GM23338 (cell line): ENCODE measurements at regions not wholly inside any gene's neighbourhood (a gene's known extent, or its start where the extent isn't known, plus 50 kb on each side); places are given as distances from the start of the nearest gene placed in this dataset.

Experiments used
- JUNB ChIP-seq: IDR thresholded peaks from one replicate; pipeline ENCODE4 v1.6.1; 2016; ENCODE audit warnings: antibody characterized with exemption; ENCODE audit not compliant: unreplicated experiment
- TF ChIP-seq, protein P1 (sequence below), 2 experiments: fragments of 200-600 bp in 1 of 2; sonication (generic) in 1 of 2; conservative IDR thresholded peaks; 2 replicates each; pipeline versions ENCODE4 v1.5.1 to v1.6.1; 2016 to 2017; ENCODE audit warnings: antibody characterized with exemption in 2 of 2, low read depth in 2 of 2, mild to moderate bottlenecking in 2 of 2, moderate library complexity in 1 of 2

DNA sequence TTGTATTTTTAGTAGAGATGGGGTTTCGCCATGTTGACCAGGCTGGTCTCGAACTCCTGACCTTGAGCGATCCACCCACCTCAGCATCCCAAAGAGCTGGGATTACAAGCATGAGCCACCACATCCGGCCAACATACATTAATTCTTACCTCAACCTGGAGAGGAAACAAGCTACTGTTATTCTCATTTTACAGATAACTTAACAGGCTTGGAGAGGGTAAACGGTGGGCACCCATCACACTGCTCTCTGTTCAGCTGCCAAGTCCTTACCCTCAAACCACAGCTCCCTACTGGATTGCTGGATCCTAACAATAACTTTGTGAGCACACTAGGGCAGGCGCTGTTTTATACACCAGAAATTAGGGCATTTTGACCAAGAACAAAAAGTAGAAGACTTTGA is 93.6 kb upstream of the BARHL2 start:
- no peak for TF ChIP-seq JUNB
- TF ChIP-seq, protein P1, sequence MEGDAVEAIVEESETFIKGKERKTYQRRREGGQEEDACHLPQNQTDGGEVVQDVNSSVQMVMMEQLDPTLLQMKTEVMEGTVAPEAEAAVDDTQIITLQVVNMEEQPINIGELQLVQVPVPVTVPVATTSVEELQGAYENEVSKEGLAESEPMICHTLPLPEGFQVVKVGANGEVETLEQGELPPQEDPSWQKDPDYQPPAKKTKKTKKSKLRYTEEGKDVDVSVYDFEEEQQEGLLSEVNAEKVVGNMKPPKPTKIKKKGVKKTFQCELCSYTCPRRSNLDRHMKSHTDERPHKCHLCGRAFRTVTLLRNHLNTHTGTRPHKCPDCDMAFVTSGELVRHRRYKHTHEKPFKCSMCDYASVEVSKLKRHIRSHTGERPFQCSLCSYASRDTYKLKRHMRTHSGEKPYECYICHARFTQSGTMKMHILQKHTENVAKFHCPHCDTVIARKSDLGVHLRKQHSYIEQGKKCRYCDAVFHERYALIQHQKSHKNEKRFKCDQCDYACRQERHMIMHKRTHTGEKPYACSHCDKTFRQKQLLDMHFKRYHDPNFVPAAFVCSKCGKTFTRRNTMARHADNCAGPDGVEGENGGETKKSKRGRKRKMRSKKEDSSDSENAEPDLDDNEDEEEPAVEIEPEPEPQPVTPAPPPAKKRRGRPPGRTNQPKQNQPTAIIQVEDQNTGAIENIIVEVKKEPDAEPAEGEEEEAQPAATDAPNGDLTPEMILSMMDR (conservative IDR thresholded peaks at IDR 0.05; ENCODE audit: low read depth in 2 of 2) = no peak
